Tibial artery (tissue), 4 donors: ENCODE measurements at regions not wholly inside any gene's neighbourhood (a gene's known extent, or its start where the extent isn't known, plus 50 kb on each side); places are given as distances from the start of the nearest gene placed in this dataset.
"Not testable (repeated sequence)": the region's sequence is repeated elsewhere in the genome, so short reads cannot be mapped to it uniquely, and the experiment has no call there.

Experiments used
- DNase-seq, 2 donors: peaks; one replicate each; pipeline ENCODE4 v3.0.0-alpha.2; 2019
- H3K27ac ChIP-seq, 2 donors: fragments of 200-600 bp; sonication (generic) in 1 of 2; 1 replicate in 1 of 2; 2 replicates in 1 of 2; pipeline ENCODE4 v1.5.1; 2018 to 2019; ENCODE audit warnings: mild to moderate bottlenecking in 1 of 2
- H3K27me3 ChIP-seq, 2 donors: fragments of 200-600 bp; sonication (generic) in 1 of 2; one replicate each; pipeline versions ENCODE4 v1.5.1 to v1.6.0; 2016 to 2019
- H3K36me3 ChIP-seq, 3 donors: fragments of 200-600 bp; sonication (generic) in 2 of 3; one replicate each; pipeline ENCODE4 v1.5.1; 2016 to 2019; ENCODE audit warnings: mild to moderate bottlenecking in 2 of 3
- H3K4me1 ChIP-seq, 4 donors: fragments of 200-600 bp; sonication (generic) in 2 of 4; 1 replicate in 3 of 4; 2 replicates in 1 of 4; pipeline ENCODE4 v1.5.1; 2016 to 2019
- H3K4me3 ChIP-seq, 2 donors: fragments of 200-600 bp; sonication (generic) in 1 of 2; 1 replicate in 1 of 2; 2 replicates in 1 of 2; pipeline ENCODE4 v1.5.1; 2018 to 2019; ENCODE audit warnings: mild to moderate bottlenecking in 2 of 2
- H3K9me3 ChIP-seq, 3 donors: fragments of 200-600 bp; sonication (generic) in 1 of 3; one replicate each; pipeline ENCODE4 v1.5.1; 2016 to 2019
- intact Hi-C: fragments of 100-400 bp; cut with DNase I; formaldehyde crosslinking; loops from one replicate; pipeline ENCODE4 v1.15.0; 2023; ENCODE audit warnings: low total_unique reads

GRCh38 chr7:73156510-73157168 is 70.8 kb upstream of the SPDYE9 start:
- not testable (repeated sequence) for H3K27me3 ChIP-seq, H3K4me3 ChIP-seq, DNase-seq

GRCh38 chr7:73154586-73155038 is 68.8 kb upstream of the SPDYE9 start:
- H3K4me1 ChIP-seq, H3K27ac ChIP-seq, H3K9me3 ChIP-seq, H3K27me3 ChIP-seq, H3K36me3 ChIP-seq, intact Hi-C loops: not testable (repeated sequence)
- H3K4me3 ChIP-seq = peak overlapping the region; percentile 48
- DNase-seq = peak; percentile 76 to 91

More at GRCh38 chr7:73156510-73157168, 70.8 kb upstream of the SPDYE9 start:
- H3K4me1 ChIP-seq, intact Hi-C loops, H3K27ac ChIP-seq, H3K9me3 ChIP-seq, H3K36me3 ChIP-seq: not testable (repeated sequence)

GRCh38 chr7:73153921-73154585 is 68.2 kb upstream of the SPDYE9 start:
- H3K27me3 ChIP-seq, H3K36me3 ChIP-seq, H3K9me3 ChIP-seq, DNase-seq, H3K4me1 ChIP-seq, intact Hi-C loops, H3K27ac ChIP-seq: not testable (repeated sequence)
- peak overlapping the region; percentile 48 for H3K4me3 ChIP-seq

- H3K27me3 ChIP-seq, DNase-seq, H3K4me3 ChIP-seq, H3K9me3 ChIP-seq, H3K27ac ChIP-seq, intact Hi-C loops, H3K4me1 ChIP-seq, H3K36me3 ChIP-seq: not testable (repeated sequence)
Observed at GRCh38 chr7:73148570-73148969, 62.7 kb upstream of the SPDYE9 start.

- H3K9me3 ChIP-seq, intact Hi-C loops, H3K27ac ChIP-seq, DNase-seq, H3K4me3 ChIP-seq, H3K4me1 ChIP-seq, H3K36me3 ChIP-seq, H3K27me3 ChIP-seq: not testable (repeated sequence)
Observed at GRCh38 chr7:73147681-73148080, 61.8 kb upstream of the SPDYE9 start.

- H3K36me3 ChIP-seq, H3K27ac ChIP-seq, H3K27me3 ChIP-seq, intact Hi-C loops, H3K4me3 ChIP-seq, H3K4me1 ChIP-seq, H3K9me3 ChIP-seq, DNase-seq: not testable (repeated sequence)
Observed at GRCh38 chr7:73143993-73144392, 58.2 kb upstream of the SPDYE9 start.

- intact Hi-C loops, DNase-seq: not testable (repeated sequence)
Observed at GRCh38 chr7:73137922-73138321, 52.1 kb upstream of the SPDYE9 start.

More at GRCh38 chr7:73137922-73138321, 52.1 kb upstream of the SPDYE9 start:
- not testable (repeated sequence) for H3K36me3 ChIP-seq, H3K27ac ChIP-seq, H3K4me3 ChIP-seq, H3K9me3 ChIP-seq, H3K4me1 ChIP-seq, H3K27me3 ChIP-seq
